Ascending aorta (tissue), 2 donors: ENCODE measurements at regions not wholly inside any gene's neighbourhood (a gene's known extent, or its start where the extent isn't known, plus 50 kb on each side); places are given as distances from the start of the nearest gene placed in this dataset.

Source experiments
- DNase-seq, 2 donors: peaks; one replicate each; pipeline ENCODE4 v3.0.0-alpha.2; 2019; ENCODE audit warnings: low spot score in 2 of 2
- H3K27ac ChIP-seq, 2 donors: fragments of 200-600 bp; sonication (generic); one replicate each; pipeline ENCODE4 v1.5.1; 2016 to 2017; ENCODE audit warnings: mild to moderate bottlenecking in 1 of 2
- H3K27me3 ChIP-seq: fragments of 200-600 bp; sonication (generic); one replicate; pipeline ENCODE4 v1.5.1; 2017
- H3K36me3 ChIP-seq, 2 donors: fragments of 200-600 bp; sonication (generic); one replicate each; pipeline ENCODE4 v1.5.1; 2016
- H3K4me1 ChIP-seq, 2 donors: fragments of 200-600 bp; sonication (generic); one replicate each; pipeline ENCODE4 v1.5.1; 2016 to 2017; ENCODE audit warnings: mild to moderate bottlenecking in 1 of 2
- H3K4me3 ChIP-seq, 2 donors: fragments of 200-600 bp; sonication (generic); one replicate each; pipeline ENCODE4 v1.5.1; 2016 to 2017; ENCODE audit warnings: mild to moderate bottlenecking in 1 of 2
- H3K9me3 ChIP-seq, 2 donors: fragments of 200-600 bp; sonication (generic); one replicate each; pipeline ENCODE4 v1.5.1; 2016
- CTCF ChIP-seq, 3 experiments: fragments of 200-600 bp in 2 of 3; fragments of 450-650 bp in 1 of 3; sonication (generic) in 2 of 3; IDR thresholded peaks; one replicate each; pipeline ENCODE4 v1.5.1; 2016 to 2019; ENCODE audit warnings: antibody characterized with exemption in 3 of 3, mild to moderate bottlenecking in 1 of 3, moderate library complexity in 1 of 3
- intact Hi-C: fragments of 100-400 bp; cut with DNase I; formaldehyde crosslinking; loops from one replicate; pipeline ENCODE4 v1.15.1; 2023

GRCh38 chrX:121102101-121102500 is 54.7 kb downstream of the GLUD2 start:
- no peaks in the 10 kb centered on the region for H3K4me1 ChIP-seq
- H3K4me3 ChIP-seq, result no peak overlapping the region
- no peaks in the 10 kb centered on the region for H3K27me3 ChIP-seq
- no peaks in the 10 kb centered on the region for H3K9me3 ChIP-seq
- no peak for TF ChIP-seq CTCF (IDR thresholded peaks at IDR 0.05)
- DNase-seq, result no peak
- intact Hi-C loops, result no loop called here
- H3K27ac ChIP-seq, result no peak overlapping the region
- H3K36me3 ChIP-seq, result no peaks in the 10 kb centered on the region

DNA sequence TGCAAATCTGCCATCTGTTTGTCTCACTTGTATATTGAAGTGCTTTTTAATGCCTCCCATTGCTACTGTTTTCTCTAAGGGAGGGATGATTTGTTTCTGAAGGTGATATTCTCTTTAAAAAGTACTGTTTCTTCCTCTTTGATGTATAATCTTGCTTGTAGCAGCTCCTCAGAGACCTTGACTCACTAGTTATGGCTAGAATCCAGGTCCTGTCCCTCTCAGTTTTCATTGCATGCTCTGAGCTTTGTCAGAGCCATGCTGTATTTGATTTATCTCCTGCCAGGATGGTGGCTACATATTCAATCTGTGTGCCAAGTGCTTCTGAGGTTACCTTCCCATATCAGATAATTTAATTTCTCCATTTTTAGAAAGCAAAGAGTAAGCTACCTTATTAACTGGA is 56.0 kb downstream of the GLUD2 start:
- Histone ChIP-seq H3K9me3 (no peaks in the 10 kb centered on the region), H3K27me3 (no peaks in the 10 kb centered on the region), H3K36me3 (no peaks in the 10 kb centered on the region), H3K27ac (no peak overlapping the region), H3K4me3 (no peak overlapping the region), H3K4me1 (no peaks in the 10 kb centered on the region)
- intact Hi-C loops, result no loop called here
- TF ChIP-seq CTCF (IDR thresholded peaks at IDR 0.05), result no peak
- no peak for DNase-seq

GRCh38 chrX:121106484-121107235 is 59.2 kb downstream of the GLUD2 start:
- TF ChIP-seq CTCF (IDR thresholded peaks at IDR 0.05), result no peak
- no peak for DNase-seq
- Histone ChIP-seq H3K9me3 (no peaks in the 10 kb centered on the region), H3K27me3 (no peaks in the 10 kb centered on the region), H3K36me3 (no peaks in the 10 kb centered on the region), H3K4me1 (no peaks in the 10 kb centered on the region), H3K27ac (no peak overlapping the region), H3K4me3 (no peak overlapping the region)
- intact Hi-C loops, result no loop called here

DNA sequence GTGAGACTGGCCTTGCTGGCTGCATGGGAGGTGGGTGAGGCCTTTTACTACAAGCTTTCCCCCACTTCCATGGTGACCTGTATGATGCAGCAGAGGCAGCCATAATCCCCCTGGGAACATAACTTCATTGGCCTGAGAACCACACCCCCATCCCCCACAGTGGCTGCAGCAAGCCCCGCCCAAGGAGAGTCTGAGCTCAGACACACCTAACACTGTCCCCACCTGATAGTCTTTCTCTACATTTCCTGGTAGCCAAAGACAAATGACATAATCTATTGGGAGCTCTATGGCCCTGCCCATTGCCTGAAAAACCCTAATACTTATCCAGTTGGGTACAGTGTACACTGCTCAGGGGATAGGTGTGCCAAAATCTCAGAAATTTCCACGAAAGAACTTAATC is 62.6 kb downstream of the GLUD2 start:
- no peaks in the 10 kb centered on the region for H3K4me1 ChIP-seq

DNA sequence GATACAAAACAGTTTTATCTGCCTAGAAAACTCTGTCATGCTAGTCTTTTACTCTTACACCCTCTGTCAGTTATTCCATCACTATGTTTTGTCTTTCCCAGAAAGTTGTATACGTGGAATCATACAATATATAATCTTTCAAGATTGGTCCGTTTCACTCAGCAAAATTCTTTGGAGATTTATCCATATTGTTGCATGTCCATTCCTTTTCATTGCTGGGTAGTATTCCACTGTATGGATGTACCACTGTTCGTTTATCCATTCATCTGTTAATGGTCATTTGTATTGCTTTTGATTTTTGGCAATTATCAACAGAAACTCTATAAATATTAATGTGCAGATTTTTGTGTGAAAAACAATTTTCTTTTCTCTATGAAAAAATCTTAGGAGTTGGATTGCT is 63.1 kb downstream of the GLUD2 start:
- H3K27ac ChIP-seq, result no peak overlapping the region
- H3K4me1 ChIP-seq, result no peaks in the 10 kb centered on the region
- no peak overlapping the region for H3K4me3 ChIP-seq
- no peak for DNase-seq
- no peak for TF ChIP-seq CTCF (IDR thresholded peaks at IDR 0.05)
- intact Hi-C loops, result no loop called here
- no peaks in the 10 kb centered on the region for H3K9me3 ChIP-seq
- H3K27me3 ChIP-seq, result no peaks in the 10 kb centered on the region
- no peaks in the 10 kb centered on the region for H3K36me3 ChIP-seq

More for the DNA sequence above, 62.6 kb downstream of the GLUD2 start:
- Histone ChIP-seq H3K27ac (no peak overlapping the region), H3K9me3 (no peaks in the 10 kb centered on the region), H3K36me3 (no peaks in the 10 kb centered on the region), H3K4me3 (no peak overlapping the region), H3K27me3 (no peaks in the 10 kb centered on the region)
- intact Hi-C loops, result no loop called here
- no peak for TF ChIP-seq CTCF (IDR thresholded peaks at IDR 0.05)
- no peak for DNase-seq

GRCh38 chrX:121114691-121115090 is 67.3 kb downstream of the GLUD2 start:
- TF ChIP-seq CTCF (IDR thresholded peaks at IDR 0.05), result no peak
- intact Hi-C loops, result no loop called here

More at GRCh38 chrX:121114691-121115090, 67.3 kb downstream of the GLUD2 start:
- H3K4me1 ChIP-seq, result no peaks in the 10 kb centered on the region
- no peak overlapping the region for H3K27ac ChIP-seq
- no peaks in the 10 kb centered on the region for H3K27me3 ChIP-seq
- no peak overlapping the region for H3K4me3 ChIP-seq
- no peak for DNase-seq
- H3K36me3 ChIP-seq, result no peaks in the 10 kb centered on the region
- no peaks in the 10 kb centered on the region for H3K9me3 ChIP-seq
